Panc1 (cell line): ENCODE measurements at regions not wholly inside any gene's neighbourhood (a gene's known extent, or its start where the extent isn't known, plus 50 kb on each side); places are given as distances from the start of the nearest gene placed in this dataset.

Source experiments
- ATAC-seq: fragments of 200-7000 bp; cut with Tn5 transposase; 2 replicates; pipeline ENCODE4 v1.9.1; 2020; ENCODE audit warnings: mild to moderate bottlenecking, moderate library complexity
- BruUV-seq: library from RNA; stranded (reverse); fragments of 400-500 nt; replicated peaks from 2 replicates; lab custom pipeline; 2021; lab: Mats Ljungman, UMichigan
- CTCF ChIA-PET: fragments of 300-600 bp; sonication (Branson Sonifier 250); formaldehyde crosslinking; loops from one replicate; lab custom pipeline; 2022; ENCODE audit warnings: antibody characterized with exemption; lab: Charles Lee
- POLR2A ChIA-PET: fragments of 300-600 bp; sonication (Branson Sonifier 250); formaldehyde crosslinking; loops from one replicate; lab custom pipeline; 2022; ENCODE audit warnings: antibody characterized with exemption; lab: Charles Lee
- DNase-seq: peaks from one replicate; pipeline ENCODE4 v3.0.0-alpha.2; 2010; ENCODE audit warnings: low read depth, low spot score
- H3K27ac ChIP-seq: 2 replicates; pipeline ENCODE4 v1.5.1; 2011; ENCODE audit warnings: mild to moderate bottlenecking, low read length, inconsistent platforms
- H3K27me3 ChIP-seq: fragments of 200-500 bp; sonication (Bioruptor generic); 2 replicates; pipeline ENCODE4 v1.6.0; 2014; ENCODE audit warnings: low read length, inconsistent platforms; ENCODE audit not compliant: control insufficient read depth, insufficient read depth
- H3K36me3 ChIP-seq: fragments of 200-500 bp; sonication (Bioruptor generic); 2 replicates; pipeline ENCODE4 v1.5.1; 2014; ENCODE audit warnings: inconsistent platforms, mild to moderate bottlenecking, low read length, moderate library complexity; ENCODE audit not compliant: control insufficient read depth, insufficient read depth
- H3K4me1 ChIP-seq: 2 replicates; pipeline ENCODE4 v1.5.1; 2011; ENCODE audit warnings: inconsistent platforms, mild to moderate bottlenecking, low read length, moderate library complexity; ENCODE audit not compliant: control insufficient read depth, insufficient read depth
- H3K4me3 ChIP-seq, 2 experiments: 2 replicates each; pipeline ENCODE4 v1.5.1; 2011 to 2012; ENCODE audit warnings: low read depth in 2 of 2, low read length in 2 of 2, mild to moderate bottlenecking in 2 of 2, inconsistent platforms in 1 of 2, moderate library complexity in 1 of 2
- H3K9me3 ChIP-seq: fragments of 200-500 bp; sonication (Bioruptor generic); 2 replicates; pipeline ENCODE4 v1.5.1; 2014; ENCODE audit warnings: low read depth, mild to moderate bottlenecking, inconsistent platforms, low read length, moderate library complexity; ENCODE audit not compliant: control insufficient read depth, insufficient read depth
- CTCF ChIP-seq: fragments of 450-650 bp; IDR thresholded peaks from 2 replicates; pipeline ENCODE4 v1.5.1; 2017; ENCODE audit warnings: mild to moderate bottlenecking
- POLR2AphosphoS5 ChIP-seq: IDR thresholded peaks from 2 replicates; pipeline ENCODE4 v1.6.1; 2012; ENCODE audit warnings: mild to moderate bottlenecking, low read depth, low read length, moderate library complexity
- REST ChIP-seq, 2 experiments: IDR thresholded peaks; 2 replicates each; pipeline ENCODE4 v1.6.1; 2011 to 2012; ENCODE audit warnings: low read depth in 2 of 2, control low read depth in 1 of 2, low read length in 1 of 2, mild to moderate bottlenecking in 1 of 2, moderate library complexity in 1 of 2; ENCODE audit not compliant: insufficient read depth in 1 of 2
- SIN3A ChIP-seq: IDR thresholded peaks from 2 replicates; pipeline ENCODE4 v1.6.1; 2012; ENCODE audit warnings: low read depth, mild to moderate bottlenecking, low read length, moderate library complexity, borderline replicate concordance; ENCODE audit not compliant: insufficient read depth
- TCF7L2 ChIP-seq: IDR thresholded peaks from 2 replicates; pipeline ENCODE4 v1.6.1; 2011; ENCODE audit warnings: mild to moderate bottlenecking, low read depth, low read length, inconsistent platforms
- in situ Hi-C: cut with HindIII; loops from 2 replicates; pipeline ENCODE4 v1.10.0; 2016; ENCODE audit warnings: low sequenced_read_pairs, low pct_unique_long_range_greater_than_20kb
- intact Hi-C: fragments of 100-400 bp; cut with micrococcal nuclease; formaldehyde crosslinking; loops from one replicate; pipeline ENCODE4 v1.10.0; 2022; ENCODE audit not compliant: unreplicated experiment

- H3K27ac ChIP-seq = no peak overlapping the region
- TF ChIP-seq REST (IDR thresholded peaks at IDR 0.05; ENCODE audit: insufficient read depth in 1 of 2, low read depth in 2 of 2, low read length in 1 of 2) = no peak
- no peak for TF ChIP-seq POLR2AphosphoS5
- TF ChIP-seq SIN3A = no peak
- TF ChIP-seq TCF7L2 = no peak
- TF ChIP-seq CTCF = no peak
- ChIA-PET POLR2A (no interaction called here), CTCF (no interaction called here)
- no peak overlapping the region for H3K4me3 ChIP-seq
- no TSS peak for BruUV-seq
- no peak for DNase-seq
- intact Hi-C loops (no loop called here), in situ Hi-C loops (no loop called here)
- ATAC-seq = peak; percentile 51; the same call in 1 of the 2 replicates
- H3K9me3 ChIP-seq = no peaks in the 10 kb centered on the region
- H3K4me1 ChIP-seq = peaks cover 2% of the 10 kb centered on the region; the same call in 1 of the 2 replicates
- H3K36me3 ChIP-seq = no peaks in the 10 kb centered on the region
- peaks cover 2% of the 10 kb centered on the region for H3K27me3 ChIP-seq
Observed at GRCh38 chr1:11387829-11388228, 91.1 kb upstream of the DISP3 start.

- Histone ChIP-seq H3K9me3 (no peaks in the 10 kb centered on the region), H3K27ac (no peak overlapping the region), H3K27me3 (peaks cover 2% of the 10 kb centered on the region), H3K4me1 (peaks cover 2% of the 10 kb centered on the region; the same call in 1 of the 2 replicates), H3K4me3 (no peak overlapping the region), H3K36me3 (no peaks in the 10 kb centered on the region)
- ChIA-PET CTCF (no interaction called here), POLR2A (interaction anchor here (0.6 kb wide), 1 partner anchor 253 kb away, joined by 3 read pairs; no protein-coding TSS in a partner anchor)
- in situ Hi-C loops = no loop called here
- DNase-seq = no peak
- ATAC-seq = no peak
- intact Hi-C loops = no loop called here
- no peak for TF ChIP-seq SIN3A
- TF ChIP-seq TCF7L2 = no peak
- no peak for TF ChIP-seq REST (IDR thresholded peaks at IDR 0.05; ENCODE audit: insufficient read depth in 1 of 2, low read depth in 2 of 2, low read length in 1 of 2)
- TF ChIP-seq POLR2AphosphoS5 = no peak
- no peak for TF ChIP-seq CTCF
- BruUV-seq = no TSS peak
Observed at GRCh38 chr1:11388617-11389016, 90.3 kb upstream of the DISP3 start.
